Effector memory CD8-positive, alpha-beta T cell (primary cell): ENCODE measurements at regions not wholly inside any gene's neighbourhood (a gene's known extent, or its start where the extent isn't known, plus 50 kb on each side); places are given as distances from the start of the nearest gene placed in this dataset.

Experiments used
- ATAC-seq: fragments of 150-1000 bp; cut with Tn5 transposase; replicated peaks from 2 replicates; pipeline ENCODE4 v1.10.0; 2021; ENCODE audit warnings: mild to moderate bottlenecking, moderate library complexity
- DNase-seq, 3 experiments: peaks; one replicate each; pipeline ENCODE4 v3.0.0; 2021
- H3K27ac Mint-ChIP-seq, 2 donors: one replicate each; pipeline ENCODE4 v1.8.0; 2022; ENCODE audit warnings: mild to moderate bottlenecking in 2 of 2, mixed read lengths in 2 of 2, moderate library complexity in 2 of 2
- H3K27me3 Mint-ChIP-seq, 2 donors: one replicate each; pipeline ENCODE4 v1.8.0; 2022; ENCODE audit warnings: mixed read lengths in 2 of 2
- H3K36me3 Mint-ChIP-seq: one replicate; pipeline ENCODE4 v1.8.0; 2022; ENCODE audit warnings: mild to moderate bottlenecking, moderate library complexity, mixed read lengths; ENCODE audit not compliant: insufficient read depth
- H3K4me1 Mint-ChIP-seq, 2 donors: one replicate each; pipeline ENCODE4 v1.8.0; 2022; ENCODE audit warnings: low read depth in 2 of 2, mixed read lengths in 2 of 2
- H3K4me3 Mint-ChIP-seq, 2 donors: one replicate each; pipeline ENCODE4 v1.8.0; 2022; ENCODE audit warnings: mild to moderate bottlenecking in 2 of 2, mixed read lengths in 2 of 2, moderate library complexity in 2 of 2
- H3K9me3 Mint-ChIP-seq, 2 donors: one replicate each; pipeline ENCODE4 v1.8.0; 2022; ENCODE audit warnings: mixed read lengths in 2 of 2

- Mint-ChIP-seq H3K36me3 (no peaks in the 10 kb centered on the region), H3K4me3 (no peak overlapping the region), H3K27me3 (no peaks in the 10 kb centered on the region), H3K27ac (no peak overlapping the region), H3K9me3 (peaks cover 0 to 2% of the 10 kb centered on the region in 2 donors), H3K4me1 (no peaks in the 10 kb centered on the region)
- no peak for ATAC-seq
- DNase-seq = no peak
These were observed 558.2 kb upstream of the NDST4 start for GRCh38 chr4:115671581-115671980.

GRCh38 chr4:115670930-115671329 is 557.5 kb upstream of the NDST4 start:
- H3K36me3 Mint-ChIP-seq = no peaks in the 10 kb centered on the region
- peaks cover 0 to 6% of the 10 kb centered on the region in 2 donors for H3K9me3 Mint-ChIP-seq
- ATAC-seq = no peak
- no peak for DNase-seq
- H3K27ac Mint-ChIP-seq = no peak overlapping the region
- H3K4me3 Mint-ChIP-seq = no peak overlapping the region
- H3K4me1 Mint-ChIP-seq = no peaks in the 10 kb centered on the region
- H3K27me3 Mint-ChIP-seq = no peaks in the 10 kb centered on the region

GRCh38 chr4:115668396-115668795 is 555.0 kb upstream of the NDST4 start:
- no peak for ATAC-seq
- DNase-seq = no peak
- H3K27me3 Mint-ChIP-seq = no peaks in the 10 kb centered on the region
- H3K36me3 Mint-ChIP-seq = no peaks in the 10 kb centered on the region
- H3K4me1 Mint-ChIP-seq = no peaks in the 10 kb centered on the region
- H3K4me3 Mint-ChIP-seq = no peak overlapping the region
- peaks cover 0 to 6% of the 10 kb centered on the region in 2 donors for H3K9me3 Mint-ChIP-seq
- H3K27ac Mint-ChIP-seq = no peak overlapping the region

DNA sequence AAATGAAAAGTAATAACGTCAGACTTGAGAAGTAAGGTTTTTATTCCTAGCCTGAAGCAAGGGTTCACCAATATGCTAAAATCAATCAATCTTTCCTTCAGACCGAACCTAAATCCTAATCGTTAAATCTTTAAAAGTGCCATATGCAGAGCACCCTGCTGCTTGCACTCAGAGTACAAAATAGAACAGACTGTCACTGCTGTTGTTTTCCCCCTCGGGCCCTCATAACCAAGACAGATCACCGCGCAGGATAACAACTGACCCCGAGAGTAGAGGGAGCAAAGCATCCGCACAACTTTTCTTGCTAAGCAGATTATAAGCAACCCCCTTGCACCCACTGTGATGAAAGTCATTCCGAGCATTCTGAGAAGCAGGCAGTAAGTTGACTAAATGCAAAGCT is 550.9 kb upstream of the NDST4 start:
- Mint-ChIP-seq H3K4me1 (no peaks in the 10 kb centered on the region), H3K4me3 (no peak overlapping the region), H3K36me3 (no peaks in the 10 kb centered on the region), H3K27ac (no peak overlapping the region), H3K9me3 (peaks cover 0 to 8% of the 10 kb centered on the region in 2 donors), H3K27me3 (no peaks in the 10 kb centered on the region)
- DNase-seq = no peak
- no peak for ATAC-seq

DNA sequence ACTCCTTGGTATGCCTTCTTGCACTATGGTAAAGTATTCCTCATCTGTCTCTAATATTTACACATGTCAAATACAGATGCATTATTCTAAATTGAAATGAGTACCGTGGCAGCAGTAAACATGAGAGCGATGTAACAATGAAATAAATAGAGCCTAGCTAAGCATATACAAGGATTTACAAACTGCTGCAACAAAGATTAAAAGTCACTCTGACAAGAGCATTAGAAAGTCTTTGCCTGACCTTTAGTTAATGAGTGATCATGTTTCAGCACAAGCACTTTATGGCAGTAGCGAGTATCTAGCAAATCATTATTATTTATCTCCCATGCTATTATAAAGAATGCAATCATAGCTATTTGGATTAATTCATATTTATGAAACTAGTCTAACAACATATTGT is 547.0 kb upstream of the NDST4 start:
- Mint-ChIP-seq H3K4me3 (no peak overlapping the region), H3K4me1 (no peaks in the 10 kb centered on the region), H3K36me3 (no peaks in the 10 kb centered on the region), H3K27ac (no peak overlapping the region), H3K9me3 (peaks cover 0 to 2% of the 10 kb centered on the region in 2 donors), H3K27me3 (no peaks in the 10 kb centered on the region)
- no peak for ATAC-seq
- DNase-seq = no peak

GRCh38 chr4:115657991-115658650 is 544.7 kb upstream of the NDST4 start:
- no peak for ATAC-seq

GRCh38 chr4:115655626-115656025 is 542.2 kb upstream of the NDST4 start:
- Mint-ChIP-seq H3K4me1 (no peaks in the 10 kb centered on the region), H3K9me3 (peaks cover 0 to 4% of the 10 kb centered on the region in 2 donors), H3K4me3 (no peak overlapping the region), H3K27me3 (no peaks in the 10 kb centered on the region), H3K27ac (no peak overlapping the region), H3K36me3 (no peaks in the 10 kb centered on the region)
- ATAC-seq (no peak), DNase-seq (no peak)

More at GRCh38 chr4:115657991-115658650, 544.7 kb upstream of the NDST4 start:
- no peaks in the 10 kb centered on the region for H3K27me3 Mint-ChIP-seq
- no peaks in the 10 kb centered on the region for H3K4me1 Mint-ChIP-seq
- no peak overlapping the region for H3K27ac Mint-ChIP-seq
- H3K4me3 Mint-ChIP-seq = no peak overlapping the region
- no peak for DNase-seq
- H3K36me3 Mint-ChIP-seq = no peaks in the 10 kb centered on the region
- peaks cover 0 to 2% of the 10 kb centered on the region in 2 donors for H3K9me3 Mint-ChIP-seq

DNA sequence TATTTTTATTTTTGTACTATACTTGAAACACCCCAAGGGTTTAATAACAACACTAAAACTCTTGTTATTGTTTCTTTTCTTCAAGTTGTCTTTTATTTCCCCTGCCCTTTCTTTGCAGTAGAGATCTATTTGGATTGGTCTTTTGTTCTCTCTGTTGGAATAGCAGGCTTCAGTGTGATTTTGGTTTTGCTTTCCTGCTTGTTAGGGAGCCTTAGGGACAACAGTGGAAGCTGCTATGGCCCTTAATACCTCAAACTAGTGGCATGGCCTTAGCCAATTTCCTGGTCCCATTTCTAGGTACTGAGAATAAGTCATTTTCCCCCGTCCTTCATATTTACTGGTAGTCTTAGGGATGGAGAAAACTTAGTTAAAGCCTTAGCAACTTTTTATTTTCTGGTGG is 535.4 kb upstream of the NDST4 start:
- Mint-ChIP-seq H3K4me1 (no peaks in the 10 kb centered on the region), H3K36me3 (no peaks in the 10 kb centered on the region), H3K27me3 (no peaks in the 10 kb centered on the region), H3K9me3 (peaks cover 0 to 6% of the 10 kb centered on the region in 2 donors), H3K27ac (no peak overlapping the region), H3K4me3 (no peak overlapping the region)
- DNase-seq (no peak), ATAC-seq (no peak)

GRCh38 chr4:115629270-115629669 is 515.9 kb upstream of the NDST4 start:
- no peak for ATAC-seq
- DNase-seq = no peak
- Mint-ChIP-seq H3K27ac (no peak overlapping the region), H3K27me3 (no peaks in the 10 kb centered on the region), H3K9me3 (peaks cover 4 to 8% of the 10 kb centered on the region in 2 donors), H3K4me1 (no peaks in the 10 kb centered on the region), H3K36me3 (peaks cover 2% of the 10 kb centered on the region), H3K4me3 (no peak overlapping the region)

DNA sequence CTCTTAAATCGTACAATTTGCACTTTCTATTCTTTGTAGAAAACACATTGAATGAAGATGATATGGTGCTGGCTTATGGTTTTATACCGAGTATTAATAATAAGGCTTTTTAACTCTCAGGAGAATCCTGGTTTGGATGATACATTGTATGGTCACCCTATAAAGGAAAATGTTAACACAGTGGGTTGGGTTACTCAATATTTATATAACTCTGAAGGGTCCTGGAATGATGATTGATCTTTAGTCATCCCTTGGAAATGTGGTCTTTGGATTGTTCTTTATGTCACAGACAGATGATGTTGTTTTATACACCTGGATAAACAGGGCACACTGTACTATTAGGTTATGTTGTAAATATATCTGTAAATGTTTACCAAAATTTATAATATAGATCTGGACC is 496.2 kb upstream of the NDST4 start:
- no peak overlapping the region for H3K27ac Mint-ChIP-seq

DNA sequence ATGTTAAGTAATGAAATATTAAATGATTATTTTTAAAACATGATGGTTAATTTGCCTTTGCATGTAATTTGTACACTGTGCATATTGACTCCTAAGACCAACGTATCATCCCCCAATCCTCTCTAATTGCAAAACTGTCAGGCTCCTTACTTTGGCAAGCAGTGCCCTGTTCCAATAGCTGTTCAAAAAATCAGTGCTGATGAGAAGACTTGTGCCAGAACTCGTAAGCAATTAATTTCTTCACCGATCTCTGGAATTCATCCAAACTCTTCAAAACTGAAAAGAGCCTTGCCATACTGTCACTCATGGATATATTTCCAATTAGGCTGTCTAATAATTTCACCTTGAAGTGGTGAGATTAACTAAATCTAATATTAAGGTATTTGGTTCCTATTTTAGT is 493.9 kb upstream of the NDST4 start:
- ATAC-seq (no peak), DNase-seq (no peak)
- no peaks in the 10 kb centered on the region for H3K27me3 Mint-ChIP-seq
- no peak overlapping the region for H3K4me3 Mint-ChIP-seq
- no peak overlapping the region for H3K27ac Mint-ChIP-seq
- H3K36me3 Mint-ChIP-seq = peaks cover 2% of the 10 kb centered on the region
- peaks cover 0 to 2% of the 10 kb centered on the region in 2 donors for H3K9me3 Mint-ChIP-seq
- no peaks in the 10 kb centered on the region for H3K4me1 Mint-ChIP-seq

More for the DNA sequence above, 496.2 kb upstream of the NDST4 start:
- Mint-ChIP-seq H3K36me3 (peaks cover 2% of the 10 kb centered on the region), H3K9me3 (no peaks in the 10 kb centered on the region), H3K27me3 (no peaks in the 10 kb centered on the region), H3K4me3 (no peak overlapping the region), H3K4me1 (no peaks in the 10 kb centered on the region)
- DNase-seq (no peak), ATAC-seq (no peak)

DNA sequence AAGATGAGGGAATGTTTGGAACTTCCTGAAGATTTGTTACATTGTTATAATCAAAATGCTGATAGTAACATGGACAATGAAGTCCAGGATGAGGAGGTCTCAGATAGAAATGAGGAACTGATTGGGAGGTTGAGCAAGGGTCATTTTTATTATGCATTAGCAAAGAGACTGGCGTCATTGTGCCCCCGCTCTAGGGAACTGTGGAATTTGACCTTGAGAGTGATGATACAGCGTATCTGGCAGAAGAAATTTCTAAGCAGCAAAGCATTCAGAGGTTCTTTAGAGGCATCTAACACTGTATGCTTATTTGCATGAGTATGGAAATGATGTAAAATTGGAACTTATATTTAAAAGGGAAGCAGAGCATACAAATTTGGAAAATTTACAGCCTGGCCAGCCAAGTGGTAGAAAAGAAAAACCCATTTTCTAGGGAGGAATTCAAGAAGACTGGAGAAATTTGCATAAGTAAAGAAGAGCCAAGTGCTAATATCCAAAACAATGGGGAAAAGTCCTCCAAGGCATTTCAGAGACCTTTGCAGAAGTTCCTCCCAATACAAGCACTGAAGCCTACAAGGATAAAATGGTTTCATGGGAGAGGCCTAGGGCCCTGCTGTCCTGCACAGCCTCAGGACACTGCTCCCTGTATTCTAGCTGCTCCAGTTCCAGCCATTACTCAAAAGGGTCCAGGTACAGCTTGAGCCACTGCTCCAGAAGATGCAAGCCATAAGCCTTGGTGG is 483.0 kb upstream of the NDST4 start:
- ATAC-seq = no peak
- H3K27ac Mint-ChIP-seq = no peak overlapping the region

DNA sequence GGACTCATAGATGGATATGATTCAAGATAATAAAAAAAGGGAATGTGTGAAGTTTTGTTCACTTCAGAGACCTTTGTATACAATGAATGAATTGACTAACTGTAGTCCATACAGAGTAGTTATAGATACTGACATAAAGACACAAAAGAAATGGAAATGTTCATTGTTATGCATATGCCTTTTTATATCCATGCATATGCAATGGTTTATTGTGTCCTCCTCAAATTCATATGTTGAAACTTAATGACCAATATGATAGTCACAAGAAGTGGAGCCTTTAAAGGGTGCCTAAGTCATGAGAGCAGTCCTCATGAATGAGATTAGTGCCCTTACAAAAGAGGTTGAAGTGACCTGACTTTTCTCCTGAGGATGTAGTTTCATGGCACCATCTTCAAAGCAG is 467.5 kb upstream of the NDST4 start:
- no peak overlapping the region for H3K4me3 Mint-ChIP-seq
- H3K27ac Mint-ChIP-seq = no peak overlapping the region
- H3K36me3 Mint-ChIP-seq = no peaks in the 10 kb centered on the region
- ATAC-seq = no peak
- no peaks in the 10 kb centered on the region for H3K9me3 Mint-ChIP-seq
- H3K4me1 Mint-ChIP-seq = no peaks in the 10 kb centered on the region
- DNase-seq = no peak
- no peaks in the 10 kb centered on the region for H3K27me3 Mint-ChIP-seq

More for the DNA sequence above, 483.0 kb upstream of the NDST4 start:
- Mint-ChIP-seq H3K27me3 (no peaks in the 10 kb centered on the region), H3K4me3 (no peak overlapping the region), H3K36me3 (no peaks in the 10 kb centered on the region), H3K9me3 (peaks cover 0 to 3% of the 10 kb centered on the region in 2 donors), H3K4me1 (no peaks in the 10 kb centered on the region)
- DNase-seq = no peak

DNA sequence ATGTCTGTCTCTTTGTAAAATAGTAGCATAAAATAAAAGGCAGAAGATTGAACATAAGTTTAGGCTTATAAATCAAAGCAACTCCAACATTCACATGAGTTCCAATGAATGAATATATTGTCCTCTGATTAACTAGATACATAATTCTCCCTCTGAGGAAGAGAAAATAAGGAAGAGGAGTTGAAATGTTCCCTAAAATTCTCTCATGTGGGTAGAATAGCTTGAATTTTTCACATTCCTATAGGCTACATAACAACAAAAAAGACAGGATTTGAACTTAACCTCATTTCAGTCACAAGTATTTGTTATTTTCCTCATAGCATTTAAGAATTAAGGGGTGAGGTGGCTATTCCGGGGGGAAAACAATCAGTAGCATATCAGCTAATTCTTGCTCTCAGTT is 462.4 kb upstream of the NDST4 start:
- Mint-ChIP-seq H3K36me3 (no peaks in the 10 kb centered on the region), H3K27me3 (no peaks in the 10 kb centered on the region), H3K4me1 (no peaks in the 10 kb centered on the region), H3K9me3 (peaks cover 2 to 4% of the 10 kb centered on the region in 2 donors), H3K27ac (no peak overlapping the region), H3K4me3 (no peak overlapping the region)
- no peak for DNase-seq
- ATAC-seq = no peak
